ENCODE measurements at regions not wholly inside any gene's neighbourhood (a gene's known extent, or its start where the extent isn't known, plus 50 kb on each side); places are given as distances from the start of the nearest gene placed in this dataset.

DNA sequence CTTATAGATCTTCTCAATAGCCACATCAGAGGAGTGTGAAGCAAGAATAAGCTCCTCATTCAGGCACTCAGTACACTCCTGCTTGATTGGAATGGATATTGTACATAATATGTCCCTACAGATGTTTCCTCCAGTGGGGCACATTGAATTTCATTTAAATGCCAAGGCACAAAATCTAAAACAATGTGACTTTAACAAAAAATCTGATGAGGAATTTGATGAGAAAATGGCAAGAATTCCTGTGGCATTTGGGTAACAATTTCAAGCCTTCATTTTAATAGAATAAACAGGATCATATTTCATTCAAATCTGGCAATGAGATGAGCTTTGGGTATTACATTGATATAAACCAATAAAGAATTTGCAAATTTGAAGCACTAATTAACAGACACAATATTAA is 307.7 kb upstream of the PKN2 start:
- DNase-seq (ENCODE audit: low read depth), result peak; percentile 4

DNA sequence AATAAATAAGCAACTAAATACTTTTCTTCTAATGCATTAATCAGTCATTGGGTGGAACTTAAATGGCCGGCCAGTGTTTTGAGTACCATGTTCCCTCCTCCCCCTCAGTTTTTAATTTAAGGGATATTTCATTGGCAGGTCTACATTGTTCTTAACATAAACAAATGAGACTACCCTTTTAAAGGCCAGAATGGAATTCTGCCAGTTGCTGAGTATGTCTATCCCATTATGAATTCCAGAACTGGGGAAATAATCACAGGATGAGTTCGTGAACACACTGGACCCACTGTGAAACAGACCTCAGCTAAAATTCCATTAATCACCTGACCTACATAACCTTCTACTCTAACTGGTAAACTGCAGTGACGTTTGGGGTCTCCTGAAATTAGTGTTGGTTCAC is 305.5 kb upstream of the PKN2 start:
- peak; percentile 2 for DNase-seq (ENCODE audit: low read depth)

DNA sequence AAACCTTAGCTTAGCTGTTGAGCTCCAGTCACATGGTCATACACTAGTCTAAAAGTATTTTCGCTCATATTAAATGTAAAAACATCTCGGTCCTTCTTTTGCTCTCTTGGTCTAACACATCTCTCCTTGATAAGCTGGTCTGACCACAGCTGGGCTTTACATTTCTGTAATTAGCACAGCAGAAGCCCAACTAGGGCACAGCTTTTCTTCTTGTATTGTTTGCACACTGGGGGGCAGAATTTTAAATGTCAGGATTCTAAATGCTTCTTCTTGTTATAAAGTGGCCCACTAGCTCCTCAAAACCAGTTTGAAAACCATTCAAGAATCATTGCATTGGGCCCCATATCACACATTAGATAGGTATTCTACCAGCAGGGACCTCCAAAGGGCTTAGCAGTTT is 289.1 kb upstream of the PKN2 start:
- DNase-seq (ENCODE audit: low read depth), result no peak

DNA sequence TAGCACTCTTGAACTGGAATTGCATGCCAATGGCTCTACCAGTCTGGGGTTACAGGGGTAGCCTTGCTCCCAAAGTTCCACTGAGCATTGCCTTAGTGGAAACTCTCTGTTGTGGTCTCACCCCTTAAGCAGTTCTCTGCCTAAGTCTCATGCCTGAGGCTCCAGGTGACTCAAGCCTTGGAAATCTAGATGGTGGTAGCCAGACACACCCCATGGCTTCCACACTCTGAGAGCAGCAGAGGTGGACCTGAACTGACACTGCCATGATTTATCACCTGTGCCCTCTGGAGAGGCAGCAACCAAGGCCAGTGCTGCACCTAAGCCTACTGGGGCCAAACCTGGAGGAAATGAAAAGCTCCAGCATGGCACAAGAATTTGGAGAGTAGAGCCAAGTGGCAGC is 285.7 kb upstream of the PKN2 start:
- DNase-seq (ENCODE audit: low read depth), result no peak

DNA sequence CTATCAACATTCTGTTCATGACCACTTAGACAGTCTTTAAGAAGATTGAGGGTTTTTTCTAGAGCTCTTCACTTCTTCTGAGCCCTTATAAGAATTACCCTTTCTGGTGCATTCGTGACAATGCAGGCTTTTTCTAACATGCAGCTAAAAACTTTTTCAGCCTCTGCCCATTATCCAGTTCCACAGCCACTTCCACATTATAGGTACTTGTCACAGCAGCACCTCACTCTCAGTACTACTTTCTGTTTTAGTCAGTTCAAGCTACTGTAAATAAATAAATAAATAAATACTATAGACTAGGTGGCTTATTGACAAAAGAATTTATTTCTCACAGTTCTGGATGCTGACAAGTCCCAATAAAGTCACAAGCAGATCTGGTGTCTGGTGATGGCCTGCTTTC is 284.4 kb upstream of the PKN2 start:
- no peak for DNase-seq (ENCODE audit: low read depth)

DNA sequence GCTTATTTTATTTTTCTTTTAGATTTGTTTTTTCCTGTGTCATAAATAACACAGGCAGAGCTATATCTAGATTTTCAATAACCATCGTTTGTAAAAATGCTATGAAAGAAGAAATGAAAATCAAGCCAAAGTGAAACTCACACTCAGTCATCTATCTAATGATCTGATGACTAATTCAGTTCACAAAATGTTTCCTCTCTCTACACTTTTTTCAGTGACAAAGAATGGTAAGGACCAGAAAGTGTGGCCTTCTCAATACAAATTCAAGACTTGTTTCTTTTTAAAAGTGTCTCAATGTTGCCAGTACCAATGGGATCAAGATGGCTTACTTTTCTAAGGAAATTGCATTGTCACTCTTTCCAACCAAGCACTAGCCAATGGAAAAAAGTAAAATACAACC is 282.8 kb upstream of the PKN2 start:
- no peak for DNase-seq (ENCODE audit: low read depth)

DNA sequence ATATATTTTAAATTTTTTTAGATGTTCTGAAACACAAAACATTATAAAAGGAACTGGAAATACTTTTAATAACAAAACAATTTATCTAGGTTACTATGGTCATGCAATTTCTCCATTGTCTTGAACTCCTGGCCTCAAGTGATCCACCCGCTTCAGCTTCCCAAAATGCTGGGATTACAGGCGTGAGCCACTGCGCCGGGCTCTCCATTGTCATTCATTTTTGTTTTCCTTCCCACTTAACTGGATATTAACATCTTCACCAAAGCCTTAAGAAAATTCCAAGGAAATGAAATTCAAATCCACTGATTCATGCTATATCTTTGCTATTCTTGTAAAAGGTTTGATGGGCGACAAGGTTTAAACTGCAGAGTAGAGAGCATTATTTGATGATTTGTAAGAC is 279.5 kb upstream of the PKN2 start:
- DNase-seq (ENCODE audit: low read depth), result no peak

DNA sequence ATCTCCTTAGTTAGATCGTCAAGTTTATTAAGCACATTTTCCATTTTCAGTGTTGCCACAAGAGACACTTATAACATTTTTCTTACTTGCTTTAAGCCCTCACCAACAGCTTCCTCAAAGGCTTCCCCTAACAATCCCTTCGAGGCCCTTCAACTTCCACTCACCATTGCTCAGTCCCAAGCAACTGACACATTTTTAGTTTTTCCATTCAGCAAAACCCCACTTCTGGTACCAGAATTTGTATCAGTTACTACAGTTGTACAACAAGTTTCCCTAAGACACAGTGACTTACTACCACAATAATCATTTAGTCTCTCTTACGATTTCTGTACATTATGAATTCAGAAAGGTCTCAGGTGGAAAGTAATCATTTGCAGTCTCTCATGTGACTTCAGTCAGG is 276.8 kb upstream of the PKN2 start:
- DNase-seq (ENCODE audit: low read depth), result no peak

DNA sequence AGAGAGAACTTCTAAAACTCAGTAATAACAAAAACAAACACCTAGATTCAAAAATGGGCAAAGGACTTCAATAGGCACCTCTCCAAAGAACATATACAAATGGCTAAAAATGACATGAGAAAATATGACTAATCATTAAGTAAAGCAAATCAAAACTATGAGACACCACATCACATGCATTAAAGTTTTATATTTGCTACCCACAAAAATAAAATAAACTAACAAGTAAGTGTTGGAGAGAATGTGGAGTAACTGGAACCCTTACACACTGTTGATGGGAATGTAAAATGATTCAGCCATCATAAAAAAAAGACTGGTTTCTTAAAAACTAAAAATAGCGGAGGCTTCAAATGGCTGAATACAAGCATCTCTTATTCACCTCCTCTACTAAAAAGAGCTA is 262.1 kb upstream of the PKN2 start:
- no peak for DNase-seq (ENCODE audit: low read depth)

DNA sequence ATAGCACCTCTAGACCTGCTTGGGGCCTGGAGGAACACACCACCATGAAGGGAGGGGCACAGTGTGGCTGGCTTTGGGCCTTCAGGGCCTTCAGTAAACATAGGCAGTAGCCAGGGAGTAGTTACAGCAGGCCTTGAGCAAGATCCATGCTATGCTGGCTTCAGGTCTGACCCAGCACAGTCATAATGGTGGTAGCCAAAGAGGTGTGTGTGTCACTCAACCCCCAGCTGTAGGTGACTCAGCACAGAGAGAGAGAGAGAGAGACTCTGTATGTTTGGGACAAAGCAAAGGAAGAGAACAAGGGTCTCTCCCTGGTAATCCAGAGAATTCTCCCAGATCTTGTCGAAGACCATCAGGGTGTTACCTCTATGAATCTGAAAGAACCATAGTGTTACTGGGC is 250.5 kb upstream of the PKN2 start:
- no peak for DNase-seq (ENCODE audit: low read depth)

DNA sequence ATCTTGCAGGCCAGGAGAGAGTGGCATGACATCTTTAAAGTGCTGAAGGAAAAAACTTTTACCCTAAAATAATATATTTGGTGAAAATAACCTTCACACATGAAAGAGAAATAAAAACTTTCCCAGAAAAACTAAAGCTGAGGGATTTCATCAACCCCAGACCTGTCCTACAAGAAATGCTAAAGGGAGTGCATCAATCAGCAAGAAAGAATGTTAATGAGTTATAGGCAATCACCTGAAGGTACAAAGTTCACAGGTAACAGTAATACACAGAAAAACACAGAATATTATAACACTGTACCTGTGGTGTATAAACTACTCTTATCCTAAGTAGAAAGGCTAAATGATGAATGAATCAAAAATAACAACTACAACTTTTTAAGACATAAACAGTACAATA is 249.2 kb upstream of the PKN2 start:
- DNase-seq (ENCODE audit: low read depth), result no peak

DNA sequence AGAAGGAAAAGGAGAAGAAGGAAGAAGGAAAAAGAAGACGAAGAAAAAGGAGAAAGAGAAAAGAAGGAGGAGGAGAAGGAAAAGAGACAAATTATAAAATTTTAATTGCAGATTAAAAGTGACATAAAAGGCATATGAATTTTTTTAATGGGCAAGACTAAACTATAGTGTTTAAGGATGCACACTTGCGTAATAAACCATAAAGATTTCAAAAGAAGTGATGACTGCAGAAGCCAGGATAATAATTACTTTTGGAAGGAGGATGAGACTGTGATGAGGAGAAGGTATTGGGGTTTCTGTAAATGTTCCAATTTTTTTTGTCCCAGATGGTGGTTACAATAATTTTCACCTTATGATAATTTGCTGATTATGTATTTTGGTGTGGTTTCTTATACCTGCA is 243.1 kb upstream of the PKN2 start:
- no peak for DNase-seq (ENCODE audit: low read depth)

DNA sequence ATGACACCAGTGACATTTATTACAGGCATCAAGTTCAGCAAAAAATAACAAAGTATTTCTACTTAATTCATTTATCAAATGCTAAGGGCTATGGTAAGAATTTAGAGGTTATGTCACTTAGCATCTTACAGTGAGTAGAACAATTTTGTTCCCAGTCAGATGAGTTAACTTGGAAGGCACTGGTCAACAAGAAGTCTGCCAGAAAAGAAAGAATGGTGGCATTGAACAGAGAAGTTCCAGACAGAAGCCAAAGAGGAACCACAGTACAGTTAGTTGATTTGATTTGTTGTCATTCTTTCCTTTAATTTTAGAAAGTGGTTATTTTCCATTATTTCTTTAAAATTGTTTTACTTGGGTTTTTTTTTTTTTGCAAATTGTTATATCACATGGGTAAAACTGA is 232.2 kb upstream of the PKN2 start:
- no peak for DNase-seq (ENCODE audit: low read depth)

DNA sequence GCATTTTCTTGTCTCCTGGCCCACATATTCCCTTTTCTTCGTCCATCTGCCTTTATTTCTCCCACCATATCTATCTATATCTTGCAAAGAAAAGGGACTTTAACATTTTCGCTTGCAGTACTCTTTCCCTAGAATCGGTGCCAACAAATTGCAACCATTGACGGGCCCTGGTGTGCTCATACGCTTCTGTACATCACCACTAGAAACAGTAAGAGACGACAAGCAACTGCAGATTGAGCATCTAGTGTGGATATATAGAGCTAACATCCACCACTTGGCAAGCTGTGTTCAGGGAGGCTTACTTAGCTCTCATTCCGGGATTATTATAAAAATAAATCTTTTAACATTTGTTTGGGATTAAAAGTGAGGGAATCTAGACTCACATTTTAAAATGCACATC is 230.8 kb upstream of the PKN2 start:
- no peak for DNase-seq (ENCODE audit: low read depth)

DNA sequence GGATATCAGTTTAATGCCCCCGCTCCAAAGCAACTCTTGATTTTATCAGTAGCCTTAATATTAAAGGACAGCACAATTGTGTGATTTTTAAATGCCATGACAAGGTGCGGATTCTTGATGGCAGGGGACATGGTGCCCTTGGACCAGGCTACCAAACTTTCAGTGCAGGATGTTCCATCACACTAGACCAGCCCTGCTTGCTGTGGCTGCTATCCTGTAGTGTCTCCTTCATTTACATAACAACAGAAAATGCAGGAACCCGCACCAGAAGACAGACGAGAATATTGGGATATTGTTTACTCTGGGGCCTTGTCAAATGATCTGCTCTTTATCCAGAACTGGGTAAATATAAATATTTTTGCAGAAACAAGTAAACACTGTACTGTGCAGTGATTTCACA is 229.3 kb upstream of the PKN2 start:
- no peak for DNase-seq (ENCODE audit: low read depth)

DNA sequence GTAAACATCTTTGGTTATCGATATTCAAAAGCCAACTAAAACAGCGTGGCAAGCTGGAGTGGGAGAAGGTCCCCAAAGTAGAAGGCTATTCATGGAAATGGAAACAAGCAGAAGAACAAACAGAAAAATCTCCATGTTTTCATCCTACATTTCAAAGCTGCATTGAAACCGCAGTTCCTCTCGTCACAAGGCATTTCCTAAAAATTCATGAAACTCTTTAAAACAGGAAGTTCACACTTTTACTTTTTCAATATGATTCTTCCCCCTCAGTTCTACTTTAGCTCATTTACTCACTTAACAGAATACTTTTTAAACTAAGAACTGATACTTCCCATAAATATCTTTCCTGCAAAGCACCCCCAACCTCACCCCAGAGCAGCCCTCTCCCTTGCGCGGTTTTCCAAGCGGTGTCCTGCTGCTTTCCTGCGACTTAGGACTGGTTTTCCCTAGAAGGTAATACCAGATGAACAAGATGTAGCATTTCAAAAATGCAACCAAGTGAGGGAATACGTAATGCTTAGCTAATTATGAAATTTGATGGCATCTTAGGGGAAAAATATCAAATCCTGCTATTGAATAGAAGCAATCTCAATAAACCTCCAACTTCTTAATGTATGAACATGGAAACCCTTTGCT is 228.3 kb upstream of the PKN2 start:
- DNase-seq (ENCODE audit: low read depth), result no peak

DNA sequence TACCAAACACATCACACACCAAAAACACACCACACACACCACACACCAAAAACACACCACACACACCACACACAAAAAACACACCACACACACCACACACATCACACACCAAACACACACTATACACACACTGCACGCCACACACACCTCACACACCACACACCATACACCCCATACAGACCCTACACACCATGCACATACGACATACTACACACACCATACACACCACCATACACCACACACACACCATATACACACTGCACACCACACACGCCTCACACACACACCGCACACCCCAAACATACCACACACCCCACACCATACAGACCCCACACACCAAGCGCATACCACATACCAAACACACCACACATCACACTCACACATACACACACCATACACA is 226.9 kb upstream of the PKN2 start:
- no peak for DNase-seq (ENCODE audit: low read depth)

DNA sequence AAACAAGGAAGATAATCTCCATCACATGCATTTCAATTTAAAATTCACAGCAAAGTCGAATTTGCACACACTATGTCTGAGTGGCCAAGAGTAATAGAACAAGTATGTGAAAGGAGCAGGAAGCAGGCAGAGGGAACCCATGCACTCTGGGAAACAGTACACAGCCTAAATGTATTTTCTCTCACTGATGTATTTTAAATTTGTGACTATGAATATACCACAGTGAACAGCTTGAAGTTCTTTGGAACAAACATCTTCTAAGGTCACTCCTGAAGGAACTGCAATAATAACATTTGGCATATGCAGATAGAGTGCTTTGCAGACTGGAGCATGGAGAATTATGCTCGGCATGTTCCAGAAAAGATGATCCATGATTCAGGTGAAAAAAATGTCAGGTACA is 223.1 kb upstream of the PKN2 start:
- no peak for DNase-seq (ENCODE audit: low read depth)

DNA sequence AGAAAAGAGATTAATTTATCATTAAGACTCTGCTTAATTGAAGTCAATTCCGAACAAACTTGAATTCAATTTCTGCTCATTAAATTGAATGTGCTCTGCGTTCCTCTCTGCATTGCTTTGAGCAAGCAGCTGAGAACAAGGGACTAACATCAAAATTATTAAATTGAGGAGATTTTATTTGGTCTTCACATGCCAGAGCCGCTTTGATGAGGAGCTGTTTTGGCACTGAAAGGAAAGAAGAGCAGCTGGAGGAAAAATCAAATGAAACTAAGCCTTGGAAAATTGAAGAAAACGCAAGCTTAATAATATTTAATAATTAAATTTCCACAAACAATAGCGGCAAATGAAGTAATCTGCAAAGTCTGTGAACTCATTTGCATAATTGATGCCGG is 222.0 kb upstream of the PKN2 start:
- DNase-seq (ENCODE audit: low read depth), result no peak

DNA sequence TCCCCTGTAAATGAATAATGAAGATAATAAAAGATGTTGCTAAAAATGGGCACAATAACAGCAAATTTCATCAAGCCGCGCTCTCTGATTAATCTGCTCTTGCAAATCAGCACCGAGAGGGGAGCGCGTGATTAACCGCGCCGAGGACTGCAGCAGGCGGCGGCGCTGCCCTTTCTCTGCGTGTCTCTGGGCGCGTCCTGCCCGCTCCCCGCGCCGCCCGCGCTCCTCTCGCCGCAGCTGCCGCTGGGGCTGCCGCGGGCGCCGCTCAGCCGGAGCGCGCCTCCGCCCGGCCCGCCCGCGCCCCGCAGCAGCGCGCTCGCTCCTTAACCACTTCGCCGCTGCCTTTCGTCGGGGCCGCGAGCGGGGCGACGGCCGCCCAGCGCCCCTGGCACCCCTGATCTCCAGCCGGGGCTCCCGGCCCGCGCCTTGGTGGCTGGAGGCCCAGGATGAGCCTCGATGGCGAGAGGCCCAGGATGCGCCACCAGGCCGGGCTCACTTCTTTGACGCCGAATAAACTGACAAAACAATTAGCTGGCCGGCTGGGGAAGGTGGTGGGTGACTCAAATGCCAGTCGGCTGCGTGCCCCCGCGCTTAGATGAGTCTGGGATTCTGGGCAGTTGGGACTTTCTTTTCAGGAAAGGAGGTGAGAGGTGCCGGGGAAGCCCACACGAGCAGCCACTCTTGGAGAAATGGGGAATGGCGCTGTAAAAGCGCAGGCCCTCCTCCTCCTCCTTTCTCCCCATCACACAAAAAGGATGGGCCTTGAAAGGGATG is 221.4 kb upstream of the PKN2 start:
- peak; percentile 23 for DNase-seq (ENCODE audit: low read depth)

DNA sequence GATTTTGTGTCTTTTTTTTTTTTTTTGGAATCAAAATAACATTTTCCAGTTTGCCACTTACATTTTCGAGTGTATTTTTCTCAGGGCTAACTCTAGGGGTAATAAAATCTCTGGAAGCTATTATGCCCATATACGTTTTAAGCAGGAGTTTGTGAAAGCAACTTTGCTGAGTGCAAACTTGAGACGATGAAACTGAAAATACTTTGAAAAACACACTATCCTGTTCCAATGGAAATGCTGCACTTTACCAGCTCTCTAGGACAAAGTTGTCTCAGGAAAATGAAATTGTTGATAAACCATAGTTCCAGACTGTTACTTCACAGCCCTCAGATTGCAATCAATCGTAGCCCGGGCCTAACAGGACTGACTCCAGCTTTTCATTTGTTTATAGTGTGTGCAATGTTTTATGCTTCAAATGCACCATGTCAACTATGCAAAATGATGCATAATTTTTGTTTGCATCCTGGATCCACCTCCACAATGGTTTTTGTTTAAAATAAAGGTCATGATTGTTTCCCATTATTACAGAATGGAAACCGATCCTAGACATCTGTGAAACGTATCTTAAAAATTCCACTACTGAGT is 220.6 kb upstream of the PKN2 start:
- DNase-seq (ENCODE audit: low read depth), result peak; percentile 6

DNA sequence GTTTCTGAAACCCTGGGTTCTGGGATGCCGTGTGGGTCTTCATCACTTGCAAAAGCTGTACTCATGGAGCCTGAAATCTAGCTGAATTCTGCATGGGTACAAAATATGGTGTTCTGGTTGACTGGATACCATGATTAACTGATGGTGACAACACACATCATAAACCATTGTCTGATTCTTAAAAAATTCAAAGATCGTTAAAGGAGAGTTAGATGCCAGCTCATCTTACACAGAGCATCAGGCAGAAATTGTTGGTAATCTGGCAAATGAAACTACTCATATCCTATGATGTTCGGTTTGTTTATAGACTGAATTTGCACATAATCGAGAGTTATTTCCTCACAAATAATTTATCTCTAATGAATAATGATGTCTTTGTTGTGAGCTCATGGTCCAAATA is 218.1 kb upstream of the PKN2 start:
- peak; percentile 8 for DNase-seq (ENCODE audit: low read depth)

DNA sequence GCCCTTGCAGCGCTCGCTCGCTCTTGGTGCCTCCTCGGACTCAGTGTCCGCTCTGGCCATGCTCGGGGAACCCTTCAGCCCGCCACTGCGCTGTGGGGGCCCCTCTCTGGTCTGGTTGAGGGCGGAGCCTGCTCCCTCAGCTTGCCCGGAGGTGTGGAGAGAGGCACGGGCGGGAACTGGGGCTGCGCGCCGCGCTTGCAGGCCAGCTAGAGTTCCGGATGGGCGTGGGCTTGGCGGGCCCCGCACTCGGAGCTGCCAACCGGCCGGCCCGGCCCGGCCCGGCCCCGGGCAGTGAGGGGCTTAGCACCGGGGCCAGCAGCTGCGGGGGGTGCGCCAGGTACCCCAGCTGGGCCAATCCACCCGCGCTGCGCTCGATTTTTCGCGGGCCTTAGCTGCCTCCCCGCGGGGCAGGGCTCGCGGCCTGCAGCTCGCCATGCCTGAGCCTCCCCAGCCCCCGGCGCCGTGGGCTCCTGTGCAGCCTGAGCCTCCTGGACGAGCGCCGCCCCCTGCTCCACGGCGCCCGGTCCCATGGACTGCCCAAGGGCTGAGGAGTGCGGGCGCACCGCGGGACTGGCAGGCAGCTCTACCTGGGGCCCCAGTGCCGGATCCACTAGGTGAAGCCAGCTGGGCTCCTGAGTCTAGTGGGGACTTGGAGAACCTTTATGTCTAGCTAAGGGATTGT is 217.0 kb upstream of the PKN2 start:
- no peak for DNase-seq (ENCODE audit: low read depth)
